Neural progenitor cell (in vitro differentiated cells): ENCODE measurements at regions not wholly inside any gene's neighbourhood (a gene's known extent, or its start where the extent isn't known, plus 50 kb on each side); places are given as distances from the start of the nearest gene placed in this dataset.
"Not testable (repeated sequence)": the region's sequence is repeated elsewhere in the genome, so short reads cannot be mapped to it uniquely, and the experiment has no call there.

Experiments used
- DNase-seq: peaks from one replicate; pipeline ENCODE4 v3.0.0-alpha.2; 2016; ENCODE audit warnings: low spot score
- H2AFZ ChIP-seq: fragments of 200-600 bp; sonication (generic); replicated peaks from 2 replicates; pipeline ENCODE4 v1.6.1; 2016; ENCODE audit warnings: antibody characterized with exemption
- H3F3A ChIP-seq: fragments of 200-600 bp; sonication (generic); 2 replicates; pipeline ENCODE4 v1.6.1; 2016; ENCODE audit warnings: antibody characterized with exemption, low read depth
- H3K27ac ChIP-seq: fragments of 200-600 bp; sonication (generic); 2 replicates; pipeline ENCODE4 v1.5.1; 2016; ENCODE audit warnings: mild to moderate bottlenecking
- H3K27me3 ChIP-seq: fragments of 200-600 bp; sonication (generic); 2 replicates; pipeline ENCODE4 v1.6.1; 2016; ENCODE audit warnings: mild to moderate bottlenecking, moderate library complexity
- H3K36me3 ChIP-seq: fragments of 200-600 bp; sonication (generic); 2 replicates; pipeline ENCODE4 v1.5.1; 2016
- H3K4me1 ChIP-seq: fragments of 200-600 bp; sonication (generic); 2 replicates; pipeline ENCODE4 v1.6.1; 2016; ENCODE audit warnings: mixed run types
- H3K4me2 ChIP-seq: fragments of 200-600 bp; sonication (generic); 2 replicates; pipeline ENCODE4 v1.6.1; 2016
- H3K4me3 ChIP-seq: fragments of 200-600 bp; sonication (generic); 2 replicates; pipeline ENCODE4 v1.5.1; 2016
- H3K79me2 ChIP-seq: fragments of 200-600 bp; sonication (generic); 2 replicates; pipeline ENCODE4 v1.6.1; 2016; ENCODE audit warnings: low read depth
- H3K9ac ChIP-seq: fragments of 200-600 bp; sonication (generic); 2 replicates; pipeline ENCODE4 v1.6.1; 2016
- H3K9me3 ChIP-seq: fragments of 200-600 bp; sonication (generic); 2 replicates; pipeline ENCODE4 v1.5.1; 2016; ENCODE audit warnings: low read depth
- H4K20me1 ChIP-seq: fragments of 200-600 bp; sonication (generic); 2 replicates; pipeline ENCODE4 v1.6.1; 2016; ENCODE audit warnings: low read depth
- H3K27ac Mint-ChIP-seq: 3 replicates; pipeline ENCODE4 v1.8.0; 2021; ENCODE audit warnings: mixed read lengths
- H3K27me3 Mint-ChIP-seq: 2 replicates; pipeline ENCODE4 v1.8.0; 2022; ENCODE audit warnings: low read depth, mild to moderate bottlenecking, inconsistent platforms, moderate library complexity, mixed read lengths; ENCODE audit not compliant: insufficient read depth
- H3K36me3 Mint-ChIP-seq: 3 replicates; pipeline ENCODE4 v1.8.0; 2021; ENCODE audit warnings: mixed read lengths
- H3K4me1 Mint-ChIP-seq: 3 replicates; pipeline ENCODE4 v1.8.0; 2021; ENCODE audit warnings: mixed read lengths
- H3K4me3 Mint-ChIP-seq: 3 replicates; pipeline ENCODE4 v1.8.0; 2021; ENCODE audit warnings: mild to moderate bottlenecking, moderate library complexity, mixed read lengths
- H3K9me3 Mint-ChIP-seq: 3 replicates; pipeline ENCODE4 v1.8.0; 2020; ENCODE audit warnings: mixed read lengths
- CTCF ChIP-seq: fragments of 200-600 bp; sonication (generic); IDR thresholded peaks from 2 replicates; pipeline ENCODE4 v1.5.1; 2017; ENCODE audit warnings: antibody characterized with exemption, mild to moderate bottlenecking
- EZH2 ChIP-seq: fragments of 200-600 bp; sonication (generic); IDR thresholded peaks from 2 replicates; pipeline ENCODE4 v1.6.1; 2017; ENCODE audit warnings: antibody characterized with exemption, mild to moderate bottlenecking, moderate library complexity
- EZH2phosphoT487 ChIP-seq: fragments of 200-600 bp; sonication (generic); IDR thresholded peaks from 2 replicates; pipeline ENCODE4 v1.6.1; 2017; ENCODE audit warnings: antibody characterized with exemption

GRCh38 chr6:102763891-102764290 is 1370.4 kb downstream of the GRIK2 start:
- Histone ChIP-seq H4K20me1 (no peaks in the 10 kb centered on the region), H3K27ac (no peak overlapping the region), H2AFZ (no peak overlapping the region), H3K79me2 (no peaks in the 10 kb centered on the region), H3K4me2 (no peak overlapping the region), H3K36me3 (no peaks in the 10 kb centered on the region), H3K9me3 (no peaks in the 10 kb centered on the region), H3K9ac (no peak overlapping the region), H3K27me3 (no peaks in the 10 kb centered on the region), H3K4me1 (no peaks in the 10 kb centered on the region), H3K4me3 (no peak overlapping the region), H3F3A (no peaks in the 10 kb centered on the region)
- peaks cover 5% of the 10 kb centered on the region for H3K4me1 Mint-ChIP-seq
- H3K27ac Mint-ChIP-seq = no peak overlapping the region
- no peaks in the 10 kb centered on the region for H3K27me3 Mint-ChIP-seq
- H3K4me3 Mint-ChIP-seq = no peak overlapping the region
- no peaks in the 10 kb centered on the region for H3K36me3 Mint-ChIP-seq
- no peak for DNase-seq
- TF ChIP-seq EZH2phosphoT487 (no peak), EZH2 (no peak), CTCF (no peak)
- peaks cover 3% of the 10 kb centered on the region for H3K9me3 Mint-ChIP-seq

- DNase-seq = no peak
- H3K79me2 ChIP-seq = no peaks in the 10 kb centered on the region
- no peaks in the 10 kb centered on the region for H3K9me3 ChIP-seq
- no peaks in the 10 kb centered on the region for H3K4me1 ChIP-seq
- no peaks in the 10 kb centered on the region for H3K27me3 Mint-ChIP-seq
- H4K20me1 ChIP-seq = no peaks in the 10 kb centered on the region
- H3K27ac Mint-ChIP-seq = no peak overlapping the region
- no peak overlapping the region for H3K27ac ChIP-seq
- no peak overlapping the region for H3K4me2 ChIP-seq
- H3K36me3 Mint-ChIP-seq = no peaks in the 10 kb centered on the region
- no peak overlapping the region for H3K4me3 Mint-ChIP-seq
- no peak overlapping the region for H3K4me3 ChIP-seq
- peaks cover 5% of the 10 kb centered on the region for H3K4me1 Mint-ChIP-seq
- H3K9me3 Mint-ChIP-seq = no peaks in the 10 kb centered on the region
- no peak overlapping the region for H2AFZ ChIP-seq
- H3K36me3 ChIP-seq = no peaks in the 10 kb centered on the region
- no peaks in the 10 kb centered on the region for H3F3A ChIP-seq
- H3K27me3 ChIP-seq = no peaks in the 10 kb centered on the region
- TF ChIP-seq EZH2 = no peak
- TF ChIP-seq EZH2phosphoT487 = no peak
- TF ChIP-seq CTCF = no peak
- H3K9ac ChIP-seq = no peak overlapping the region
Measured at GRCh38 chr6:102761872-102762271, 1368.4 kb downstream of the GRIK2 start.

GRCh38 chr6:102759415-102759814 is 1365.9 kb downstream of the GRIK2 start:
- Mint-ChIP-seq H3K4me1 (peaks cover 5% of the 10 kb centered on the region), H3K4me3 (no peak overlapping the region), H3K27me3 (no peaks in the 10 kb centered on the region), H3K27ac (no peak overlapping the region), H3K36me3 (no peaks in the 10 kb centered on the region), H3K9me3 (peaks cover 4% of the 10 kb centered on the region)
- Histone ChIP-seq H3K79me2 (no peaks in the 10 kb centered on the region), H3F3A (no peaks in the 10 kb centered on the region), H3K27me3 (no peaks in the 10 kb centered on the region), H3K4me1 (no peaks in the 10 kb centered on the region), H3K9ac (no peak overlapping the region), H3K4me2 (no peak overlapping the region), H3K4me3 (no peak overlapping the region), H2AFZ (no peak overlapping the region), H3K27ac (no peak overlapping the region), H3K36me3 (no peaks in the 10 kb centered on the region), H3K9me3 (no peaks in the 10 kb centered on the region), H4K20me1 (no peaks in the 10 kb centered on the region)
- TF ChIP-seq CTCF = no peak
- TF ChIP-seq EZH2phosphoT487 = no peak
- no peak for TF ChIP-seq EZH2
- no peak for DNase-seq

GRCh38 chr6:102758536-102758935 is 1365.0 kb downstream of the GRIK2 start:
- H3K9me3 Mint-ChIP-seq, DNase-seq, H3K4me2 ChIP-seq, H3K9ac ChIP-seq, H3K36me3 Mint-ChIP-seq, H3K27me3 ChIP-seq, H3K4me3 Mint-ChIP-seq, H3K4me1 Mint-ChIP-seq, H3K36me3 ChIP-seq, H4K20me1 ChIP-seq, H3K27ac ChIP-seq, H3K4me3 ChIP-seq, H3K9me3 ChIP-seq, H3K27ac Mint-ChIP-seq, H3K27me3 Mint-ChIP-seq, H3K79me2 ChIP-seq, H3F3A ChIP-seq, H3K4me1 ChIP-seq, H2AFZ ChIP-seq: not testable (repeated sequence)
